Left ventricle myocardium inferior (tissue), 1 donor: ENCODE measurements at regions not wholly inside any gene's neighbourhood (a gene's known extent, or its start where the extent isn't known, plus 50 kb on each side); places are given as distances from the start of the nearest gene placed in this dataset.

Experiments
- DNase-seq: peaks from one replicate; pipeline ENCODE4 v3.0.0-alpha.2; 2020
- H3K27ac ChIP-seq: fragments of 200-600 bp; replicated peaks from 2 replicates; pipeline ENCODE4 v1.8.0; 2021
- H3K27me3 ChIP-seq: fragments of 200-600 bp; 2 replicates; pipeline ENCODE4 v1.8.0; 2021; ENCODE audit warnings: low read depth
- H3K36me3 ChIP-seq: fragments of 200-600 bp; 2 replicates; pipeline ENCODE4 v1.8.0; 2021
- H3K4me1 ChIP-seq: fragments of 200-600 bp; 2 replicates; pipeline ENCODE4 v1.8.0; 2021
- H3K4me3 ChIP-seq: fragments of 200-600 bp; 2 replicates; pipeline ENCODE4 v1.8.0; 2021; ENCODE audit warnings: mild to moderate bottlenecking, moderate library complexity
- H3K9me3 ChIP-seq: fragments of 200-600 bp; replicated peaks from 2 replicates; pipeline ENCODE4 v1.8.0; 2021
- intact Hi-C: fragments of 100-400 bp; cut with micrococcal nuclease; formaldehyde crosslinking; loops from one replicate; pipeline ENCODE4 v1.11.0; 2022
- TF ChIP-seq, protein P1 (sequence below): fragments of 200-600 bp; IDR thresholded peaks from 2 replicates; pipeline ENCODE4 v1.8.0; 2021; ENCODE audit warnings: antibody characterized with exemption, mild to moderate bottlenecking, borderline replicate concordance
- donor health status: DM: no; HTN: yes; CAD: no; lungs with severe emphysema.

DNA sequence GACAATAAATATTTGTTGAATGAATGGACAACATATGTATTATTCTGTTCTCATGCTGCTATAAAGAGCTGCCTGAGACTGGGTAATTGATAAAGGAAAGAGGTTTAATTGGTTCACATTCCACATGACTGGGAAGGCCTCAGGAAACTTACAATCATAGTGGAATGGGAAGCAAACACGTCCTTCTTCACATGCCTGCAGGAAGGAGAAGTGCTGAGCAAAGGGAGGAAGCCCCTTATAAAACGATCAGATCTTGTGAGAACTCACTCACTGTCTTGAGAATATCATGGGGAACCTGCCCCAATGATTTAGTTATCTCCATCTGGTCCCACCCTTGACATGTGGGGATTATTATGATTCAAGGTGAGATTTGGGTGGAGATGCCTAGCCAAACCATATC is 233.9 kb upstream of the AADAT start:
- peaks cover 22% of the 10 kb centered on the region for H3K9me3 ChIP-seq
- intact Hi-C loops, result no loop called here
- H3K36me3 ChIP-seq, result no peaks in the 10 kb centered on the region
- no peak for DNase-seq
- TF ChIP-seq, protein P1, sequence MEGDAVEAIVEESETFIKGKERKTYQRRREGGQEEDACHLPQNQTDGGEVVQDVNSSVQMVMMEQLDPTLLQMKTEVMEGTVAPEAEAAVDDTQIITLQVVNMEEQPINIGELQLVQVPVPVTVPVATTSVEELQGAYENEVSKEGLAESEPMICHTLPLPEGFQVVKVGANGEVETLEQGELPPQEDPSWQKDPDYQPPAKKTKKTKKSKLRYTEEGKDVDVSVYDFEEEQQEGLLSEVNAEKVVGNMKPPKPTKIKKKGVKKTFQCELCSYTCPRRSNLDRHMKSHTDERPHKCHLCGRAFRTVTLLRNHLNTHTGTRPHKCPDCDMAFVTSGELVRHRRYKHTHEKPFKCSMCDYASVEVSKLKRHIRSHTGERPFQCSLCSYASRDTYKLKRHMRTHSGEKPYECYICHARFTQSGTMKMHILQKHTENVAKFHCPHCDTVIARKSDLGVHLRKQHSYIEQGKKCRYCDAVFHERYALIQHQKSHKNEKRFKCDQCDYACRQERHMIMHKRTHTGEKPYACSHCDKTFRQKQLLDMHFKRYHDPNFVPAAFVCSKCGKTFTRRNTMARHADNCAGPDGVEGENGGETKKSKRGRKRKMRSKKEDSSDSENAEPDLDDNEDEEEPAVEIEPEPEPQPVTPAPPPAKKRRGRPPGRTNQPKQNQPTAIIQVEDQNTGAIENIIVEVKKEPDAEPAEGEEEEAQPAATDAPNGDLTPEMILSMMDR, result no peak
- H3K27me3 ChIP-seq, result no peaks in the 10 kb centered on the region
- no peak overlapping the region for H3K27ac ChIP-seq
- no peak overlapping the region for H3K4me3 ChIP-seq
- H3K4me1 ChIP-seq, result no peaks in the 10 kb centered on the region

DNA sequence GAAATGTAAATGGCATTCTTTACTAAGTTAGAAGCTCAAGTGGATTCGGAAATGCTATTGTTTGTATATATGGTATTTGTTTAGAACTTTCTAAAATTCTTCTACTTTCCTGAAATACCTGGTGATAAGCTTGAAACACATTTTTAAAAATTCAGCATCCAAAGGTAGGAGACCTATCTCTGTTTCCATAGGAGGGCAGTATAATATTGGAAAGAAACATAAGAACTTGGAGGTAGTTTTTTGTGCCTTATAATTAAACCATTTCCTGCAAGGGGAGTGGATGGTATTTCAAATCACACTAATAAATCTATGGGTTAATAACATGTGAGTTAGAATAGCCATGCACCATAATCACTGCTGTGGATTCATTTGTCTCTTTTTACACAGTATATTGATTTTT is 217.4 kb upstream of the AADAT start:
- Histone ChIP-seq H3K36me3 (no peaks in the 10 kb centered on the region), H3K9me3 (no peaks in the 10 kb centered on the region), H3K27ac (no peak overlapping the region), H3K4me1 (no peaks in the 10 kb centered on the region), H3K27me3 (no peaks in the 10 kb centered on the region), H3K4me3 (no peak overlapping the region)
- intact Hi-C loops, result no loop called here
- no peak for DNase-seq
- TF ChIP-seq, protein P1, result no peak

DNA sequence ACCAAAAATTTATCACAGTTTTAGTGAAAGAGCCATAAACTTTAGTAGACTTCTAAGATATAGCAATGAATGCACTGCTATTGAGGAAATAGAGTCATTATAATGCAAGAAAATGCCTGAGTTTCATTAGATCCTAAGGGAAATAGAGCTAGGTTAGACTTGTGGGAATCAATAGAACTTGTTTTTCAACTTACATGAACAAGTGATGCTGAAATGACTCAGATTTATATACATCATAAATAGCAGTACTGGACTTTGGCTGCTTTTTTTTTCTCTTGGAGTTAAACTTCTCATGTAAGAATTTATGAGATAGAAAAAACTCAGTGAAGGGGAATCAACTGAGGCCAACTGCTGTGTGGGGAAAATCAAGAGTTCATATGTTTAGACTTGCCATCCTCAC is 216.5 kb upstream of the AADAT start:
- Histone ChIP-seq H3K27ac (no peak overlapping the region), H3K4me1 (no peaks in the 10 kb centered on the region), H3K4me3 (no peak overlapping the region), H3K36me3 (no peaks in the 10 kb centered on the region), H3K27me3 (no peaks in the 10 kb centered on the region), H3K9me3 (no peaks in the 10 kb centered on the region)
- TF ChIP-seq, protein P1, result no peak
- intact Hi-C loops, result no loop called here
- no peak for DNase-seq

DNA sequence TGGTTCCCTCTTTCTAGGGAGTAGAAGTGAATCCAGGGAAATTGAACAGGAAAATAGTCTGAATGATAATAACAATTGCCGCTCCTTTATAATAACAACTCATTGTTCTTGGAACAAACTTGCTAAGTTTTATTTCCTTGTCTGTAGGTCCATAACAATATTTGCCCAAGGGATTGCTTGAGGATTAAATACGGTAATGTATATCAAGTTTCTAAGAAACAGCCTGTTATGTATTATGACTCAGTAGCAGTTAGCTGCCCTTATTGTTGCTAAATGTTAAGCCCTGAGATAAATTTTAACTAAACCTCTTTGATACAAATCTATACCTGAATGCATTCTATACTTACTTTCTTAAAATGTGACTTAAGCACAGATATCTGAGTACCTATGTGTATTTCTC is 215.9 kb upstream of the AADAT start:
- Histone ChIP-seq H3K9me3 (no peaks in the 10 kb centered on the region), H3K36me3 (no peaks in the 10 kb centered on the region), H3K27ac (no peak overlapping the region), H3K4me3 (no peak overlapping the region), H3K4me1 (no peaks in the 10 kb centered on the region), H3K27me3 (no peaks in the 10 kb centered on the region)
- TF ChIP-seq, protein P1, result no peak
- no peak for DNase-seq
- intact Hi-C loops, result no loop called here

DNA sequence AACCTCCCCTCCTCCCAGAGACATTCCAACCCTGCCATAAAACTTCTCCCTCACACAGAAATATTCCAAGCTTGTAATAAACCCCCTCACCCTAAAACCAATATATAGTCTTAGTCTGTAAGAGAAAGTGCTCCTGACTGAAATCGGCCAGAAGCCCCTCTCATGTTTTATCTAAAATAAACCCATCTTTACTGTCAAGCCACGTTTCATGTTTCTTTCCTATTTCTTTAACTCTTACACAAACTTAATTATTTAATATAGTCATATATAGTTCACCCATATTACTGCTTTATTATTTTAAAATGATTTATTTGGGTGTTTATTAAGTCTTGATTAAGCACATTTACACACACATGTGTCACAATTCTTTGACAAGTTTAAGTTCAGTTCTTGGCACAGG is 191.3 kb upstream of the AADAT start:
- no peaks in the 10 kb centered on the region for H3K4me1 ChIP-seq
- H3K4me3 ChIP-seq, result no peak overlapping the region
- intact Hi-C loops, result no loop called here
- DNase-seq, result no peak
- no peaks in the 10 kb centered on the region for H3K36me3 ChIP-seq
- TF ChIP-seq, protein P1, result no peak
- no peak overlapping the region for H3K27ac ChIP-seq
- H3K27me3 ChIP-seq, result no peaks in the 10 kb centered on the region
- H3K9me3 ChIP-seq, result peaks cover 24% of the 10 kb centered on the region

DNA sequence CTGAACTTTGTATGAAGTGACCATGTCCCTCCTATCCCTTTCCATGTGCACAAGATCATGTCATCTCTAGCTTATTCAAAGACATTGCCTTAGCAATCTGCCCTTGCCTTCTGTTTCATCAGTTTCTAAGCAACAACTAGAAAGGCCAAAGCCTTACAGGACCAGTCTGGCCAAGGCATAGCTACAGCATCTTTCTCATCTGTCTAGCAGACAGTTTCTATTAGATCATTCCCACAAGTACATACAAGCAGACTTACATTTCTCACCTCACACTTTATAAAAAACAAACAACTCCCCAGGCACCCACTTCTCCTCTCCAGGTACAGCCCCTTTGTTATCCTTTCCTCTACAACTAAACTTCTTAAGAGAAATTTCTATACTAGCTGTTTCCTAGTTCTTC is 188.7 kb upstream of the AADAT start:
- H3K4me3 ChIP-seq, result no peak overlapping the region
- DNase-seq, result no peak
- peaks cover 21% of the 10 kb centered on the region for H3K9me3 ChIP-seq
- H3K36me3 ChIP-seq, result no peaks in the 10 kb centered on the region
- TF ChIP-seq, protein P1, result no peak
- H3K27ac ChIP-seq, result no peak overlapping the region
- no peaks in the 10 kb centered on the region for H3K27me3 ChIP-seq
- intact Hi-C loops, result no loop called here
- no peaks in the 10 kb centered on the region for H3K4me1 ChIP-seq
